ENCODE measurements at regions not wholly inside any gene's neighbourhood (a gene's known extent, or its start where the extent isn't known, plus 50 kb on each side); places are given as distances from the start of the nearest gene placed in this dataset.
"Not testable (repeated sequence)": the region's sequence is repeated elsewhere in the genome, so short reads cannot be mapped to it uniquely, and the experiment has no call there.

GRCh38 chr2:82344670-82345069 is 2040.1 kb upstream of the LRRTM1 start:
- no peak for DNase-seq

DNA sequence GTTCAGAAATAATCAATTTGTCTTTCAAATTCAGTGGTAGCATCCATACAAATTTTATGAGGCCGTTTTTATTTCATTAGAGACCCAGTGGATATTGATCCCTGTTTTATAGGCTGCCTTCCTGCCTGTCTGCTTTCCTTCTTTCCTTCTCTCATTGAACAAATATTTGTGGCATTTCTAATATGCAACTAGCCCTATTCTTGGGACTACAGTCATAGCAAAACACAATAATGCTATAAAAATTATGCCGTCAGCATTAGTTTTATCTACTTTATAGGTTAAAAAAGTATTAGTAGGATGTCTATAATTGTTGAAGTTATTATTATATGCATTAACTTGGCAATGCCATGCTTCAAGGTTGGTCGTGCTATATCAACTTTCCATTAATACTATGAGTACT is 2037.8 kb upstream of the LRRTM1 start:
- no peak for DNase-seq

DNA sequence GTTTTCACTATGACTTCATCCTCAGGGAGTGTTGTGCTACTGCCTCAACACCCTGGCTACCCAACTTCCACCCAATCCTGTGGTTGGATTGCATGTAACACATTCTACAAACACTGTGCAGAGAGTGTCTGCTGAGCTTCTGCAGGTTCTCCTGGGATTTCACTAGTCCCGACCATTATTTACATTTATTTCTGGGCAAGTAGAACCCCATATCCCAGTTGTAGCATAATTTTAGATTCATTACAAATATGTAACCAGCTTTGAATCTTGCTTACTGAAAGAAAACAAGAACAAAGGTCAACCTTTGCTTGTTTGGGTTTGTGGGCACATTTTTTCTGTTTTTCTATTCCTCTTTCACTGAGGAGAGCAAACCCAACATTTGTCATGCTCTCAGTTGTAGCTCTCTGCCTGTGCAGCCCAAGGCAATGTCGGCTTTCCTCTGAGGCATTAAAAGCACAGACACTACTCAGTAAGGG is 2036.1 kb upstream of the LRRTM1 start:
- DNase-seq, result no peak

- DNase-seq, result no peak
These were observed 2035.3 kb upstream of the LRRTM1 start for GRCh38 chr2:82339805-82340204.

- DNase-seq, result no peak
These were observed 2029.1 kb upstream of the LRRTM1 start for GRCh38 chr2:82333697-82334096.

- no peak for DNase-seq
These were observed 2025.6 kb upstream of the LRRTM1 start for GRCh38 chr2:82330155-82330554.

DNA sequence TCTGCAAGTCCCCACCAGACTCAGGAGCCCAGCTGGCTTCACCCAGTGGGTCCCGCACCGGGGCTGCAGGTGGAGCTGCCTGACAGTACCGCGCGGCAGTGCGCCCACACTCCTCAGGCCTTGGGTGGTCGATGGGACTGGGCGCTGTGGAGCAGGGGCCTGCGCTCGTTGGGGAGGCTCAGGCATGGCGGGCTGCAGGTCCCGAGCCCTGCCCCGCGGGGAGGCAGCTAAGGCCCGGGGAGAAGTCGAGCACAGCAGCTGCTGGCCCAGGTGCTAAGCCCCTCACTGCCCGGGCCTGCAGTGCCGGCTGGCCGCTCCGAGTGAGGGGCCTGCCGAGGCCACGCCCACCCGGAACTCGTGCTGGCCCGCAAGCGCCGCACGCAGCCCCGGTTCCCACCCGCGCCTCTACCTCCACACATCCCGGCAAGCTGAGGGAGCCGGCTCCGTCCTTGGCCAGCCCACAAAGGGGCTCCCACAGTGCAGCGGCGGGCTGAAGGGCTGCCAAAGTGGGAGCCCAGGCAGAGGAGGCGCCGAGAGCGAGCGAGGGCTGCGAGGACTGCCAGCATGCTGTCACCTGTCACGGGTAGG is 2021.7 kb upstream of the LRRTM1 start:
- DNase-seq, result not testable (repeated sequence)

DNA sequence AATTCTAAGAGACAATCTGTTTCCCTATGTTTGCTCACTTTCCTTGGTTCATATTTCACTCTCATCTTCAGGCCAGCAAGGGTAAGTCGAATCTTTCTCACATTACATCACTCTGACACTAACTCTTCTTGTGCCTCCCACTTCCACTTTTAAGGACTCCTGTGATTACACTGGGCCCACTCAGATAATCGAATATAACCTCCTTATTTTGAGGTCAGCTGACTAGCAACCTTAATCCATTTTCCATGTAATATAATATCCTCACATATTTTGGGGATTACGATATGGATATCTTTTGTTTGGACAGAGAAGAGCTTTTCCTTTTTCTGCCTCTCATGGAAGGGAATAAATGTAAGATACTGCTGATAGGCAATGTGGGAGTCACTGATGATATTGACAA is 2015.7 kb upstream of the LRRTM1 start:
- no peak for DNase-seq

GRCh38 chr2:82317012-82317411 is 2012.5 kb upstream of the LRRTM1 start:
- no peak for DNase-seq

DNA sequence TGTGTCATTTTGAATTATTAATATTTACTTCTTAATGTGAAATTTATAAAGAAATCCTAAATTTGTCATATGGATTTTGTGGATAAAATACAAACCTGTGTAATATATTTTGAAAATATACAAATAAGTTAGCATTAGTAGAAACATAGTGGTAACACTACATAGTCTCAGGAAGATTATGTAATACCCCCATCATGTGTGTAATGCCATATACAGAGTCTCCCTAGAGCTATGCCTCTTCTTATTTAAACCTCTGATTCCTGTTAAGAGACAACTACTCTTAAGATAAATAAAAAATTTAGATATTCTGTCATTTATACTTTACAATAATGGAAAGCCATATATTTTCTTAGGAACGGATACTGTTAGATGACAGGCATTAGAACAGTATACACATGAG is 2012.0 kb upstream of the LRRTM1 start:
- DNase-seq, result no peak

- DNase-seq, result no peak
These were observed 2010.4 kb upstream of the LRRTM1 start for GRCh38 chr2:82314836-82315472.

- DNase-seq, result no peak
These were observed 2003.0 kb upstream of the LRRTM1 start for GRCh38 chr2:82307511-82307910.

DNA sequence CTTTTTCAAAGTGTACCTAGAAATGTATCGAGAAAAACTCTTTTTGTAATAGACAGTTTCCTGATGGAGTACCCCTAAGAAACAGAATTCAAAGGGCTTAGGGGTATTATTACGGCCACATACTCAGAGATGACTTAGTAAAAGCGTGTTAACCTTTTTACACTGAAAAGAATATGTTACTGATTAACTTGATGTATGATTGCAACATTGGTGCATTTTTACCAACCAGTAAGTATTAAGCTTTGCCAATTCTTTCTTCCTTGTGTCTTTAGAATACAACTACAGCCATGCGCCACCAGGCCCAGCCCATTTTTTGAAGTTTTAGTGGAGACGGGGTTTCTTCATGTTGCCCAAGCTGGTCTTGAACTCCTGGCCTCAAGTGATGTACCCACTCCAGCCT is 1997.0 kb upstream of the LRRTM1 start:
- no peak for DNase-seq

DNA sequence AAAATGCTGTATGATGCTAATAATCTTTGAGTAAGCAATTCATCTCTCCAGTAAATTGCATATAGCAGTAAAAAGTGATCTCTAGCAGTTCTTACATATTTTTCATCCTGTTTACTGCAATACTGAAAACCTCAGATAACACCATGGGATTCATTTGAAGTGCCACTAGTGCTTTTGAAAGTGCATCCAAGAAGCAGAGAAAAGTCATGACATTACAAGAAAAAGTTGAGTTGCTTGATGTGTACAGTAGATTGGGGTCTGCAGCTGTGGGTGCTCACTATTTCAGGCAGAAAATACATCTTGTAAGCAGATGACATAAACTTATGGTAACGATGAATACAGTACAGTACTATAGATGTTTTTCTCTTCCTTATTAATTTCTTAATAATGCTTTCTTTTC is 1984.9 kb upstream of the LRRTM1 start:
- no peak for DNase-seq

GRCh38 chr2:82283075-82283474 is 1978.5 kb upstream of the LRRTM1 start:
- no peak for DNase-seq

DNA sequence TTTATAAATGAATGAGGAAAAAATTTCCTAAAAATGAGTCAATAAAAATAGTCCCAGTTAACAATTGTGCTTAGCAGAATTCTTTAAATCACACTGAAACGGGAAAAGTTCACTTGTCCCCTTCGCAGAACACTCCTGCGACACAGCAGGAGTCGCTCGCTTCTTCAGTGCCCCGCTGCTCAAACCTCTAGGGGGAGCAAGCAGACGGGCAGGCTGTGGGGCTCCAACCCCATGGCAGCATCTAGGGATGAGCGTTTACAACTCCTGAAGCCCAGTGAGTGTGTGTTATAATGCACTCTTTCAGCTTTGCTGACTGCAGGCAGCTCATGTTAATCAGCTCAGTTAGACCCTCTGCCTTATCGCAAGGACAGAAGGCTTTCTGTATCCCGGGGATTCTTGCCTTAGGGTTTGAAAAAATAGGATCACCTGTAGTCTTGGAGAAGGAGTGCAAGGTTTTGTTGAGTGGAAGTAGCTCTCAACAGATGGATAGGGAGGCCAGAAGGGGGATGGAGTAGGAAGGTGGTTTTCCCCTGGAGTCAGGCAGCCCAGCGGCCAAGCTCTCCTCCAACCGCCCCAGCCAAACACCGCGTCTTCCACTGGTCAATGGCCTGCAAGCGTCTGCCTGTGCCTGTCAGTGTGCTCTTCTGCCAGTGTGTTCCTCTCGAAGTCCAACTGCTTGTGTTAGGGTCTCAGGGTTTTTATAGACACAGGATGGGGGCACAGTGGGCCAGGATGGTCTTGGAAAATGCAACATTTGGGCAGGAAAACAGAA is 1977.7 kb upstream of the LRRTM1 start:
- DNase-seq, result no peak

- DNase-seq, result no peak
These were observed 1974.8 kb upstream of the LRRTM1 start for GRCh38 chr2:82279367-82279766.

GRCh38 chr2:82278416-82278815 is 1973.9 kb upstream of the LRRTM1 start:
- no peak for DNase-seq

GRCh38 chr2:82275599-82275998 is 1971.0 kb upstream of the LRRTM1 start:
- DNase-seq, result no peak

GRCh38 chr2:82268446-82268845 is 1963.9 kb upstream of the LRRTM1 start:
- DNase-seq, result no peak

- DNase-seq, result no peak
These were observed 1956.0 kb upstream of the LRRTM1 start for GRCh38 chr2:82260521-82260920.

- DNase-seq, result no peak
These were observed 1955.0 kb upstream of the LRRTM1 start for GRCh38 chr2:82259551-82259950.

DNA sequence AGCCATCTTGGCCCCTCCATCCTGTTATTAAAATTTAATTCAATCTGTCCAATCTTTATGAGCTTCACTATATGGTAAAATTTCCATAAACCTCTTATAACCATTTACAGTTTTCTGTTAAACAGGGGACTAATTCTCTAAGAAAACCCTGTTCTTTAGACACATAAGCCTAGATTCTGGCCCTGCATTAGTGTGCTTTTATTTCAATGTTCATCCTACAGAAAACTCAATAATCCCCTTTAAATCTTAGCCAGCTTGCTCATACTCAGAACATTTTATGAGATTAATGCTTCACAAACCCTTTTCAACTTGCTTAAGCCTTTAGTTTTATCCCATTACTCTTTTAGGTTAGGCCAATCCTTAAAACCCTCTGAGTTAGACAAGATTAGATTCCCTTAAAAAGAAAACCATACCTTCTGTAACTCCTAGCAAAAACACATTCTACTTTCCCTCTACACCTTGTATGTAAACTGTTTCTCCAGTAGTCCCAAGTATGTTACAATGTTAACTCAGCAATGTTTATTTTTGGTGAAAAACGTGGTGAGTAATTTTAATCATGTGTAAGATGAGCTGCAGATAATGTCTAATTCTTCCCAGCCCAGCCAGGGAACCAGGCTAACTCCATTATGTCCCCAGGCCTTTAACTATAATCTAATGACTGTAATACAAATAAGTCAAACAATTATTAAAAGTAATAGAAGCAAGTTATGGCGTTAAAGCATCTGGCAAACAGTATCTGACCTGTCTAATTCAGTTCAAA is 1953.4 kb upstream of the LRRTM1 start:
- no peak for DNase-seq
